HuH-7.5 (cell line): ENCODE measurements at regions not wholly inside any gene's neighbourhood (a gene's known extent, or its start where the extent isn't known, plus 50 kb on each side); places are given as distances from the start of the nearest gene placed in this dataset.
"Not testable (repeated sequence)": the region's sequence is repeated elsewhere in the genome, so short reads cannot be mapped to it uniquely, and the experiment has no call there.

ENCODE experiments used
- DNase-seq: peaks from one replicate; pipeline ENCODE4 v3.0.0; 2011; ENCODE audit warnings: low spot score

GRCh38 chr10:33007731-33008381 is 49.8 kb upstream of the ITGB1 start:
- not testable (repeated sequence) for DNase-seq
